ENCODE measurements at regions not wholly inside any gene's neighbourhood (a gene's known extent, or its start where the extent isn't known, plus 50 kb on each side); places are given as distances from the start of the nearest gene placed in this dataset.
"Not testable (repeated sequence)": the region's sequence is repeated elsewhere in the genome, so short reads cannot be mapped to it uniquely, and the experiment has no call there.

DNA sequence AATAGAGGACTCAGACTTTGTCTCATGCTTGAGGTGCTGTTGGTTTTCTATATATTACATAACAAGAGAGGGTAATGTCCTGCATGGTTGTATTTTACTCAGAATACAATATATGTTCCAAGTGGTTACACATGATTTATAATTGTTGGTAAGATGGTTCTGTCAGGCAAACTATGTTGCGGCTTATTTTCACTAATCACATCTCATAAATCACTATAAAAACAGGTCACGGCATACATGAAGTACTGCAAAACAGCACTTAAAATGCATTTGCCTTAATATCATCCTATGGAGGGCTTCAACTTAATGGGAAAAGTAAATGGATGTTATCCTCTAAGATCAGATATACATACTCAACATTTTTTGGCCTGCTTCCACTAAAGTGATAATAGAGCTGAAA is 246.0 kb upstream of the ARSJ start:
- no peak for TF ChIP-seq ZNF274 (IDR thresholded peaks at IDR 0.05; ENCODE audit: low read depth, low read length)
- H3K4me3 ChIP-seq (ENCODE audit: low read length): no peak overlapping the region

DNA sequence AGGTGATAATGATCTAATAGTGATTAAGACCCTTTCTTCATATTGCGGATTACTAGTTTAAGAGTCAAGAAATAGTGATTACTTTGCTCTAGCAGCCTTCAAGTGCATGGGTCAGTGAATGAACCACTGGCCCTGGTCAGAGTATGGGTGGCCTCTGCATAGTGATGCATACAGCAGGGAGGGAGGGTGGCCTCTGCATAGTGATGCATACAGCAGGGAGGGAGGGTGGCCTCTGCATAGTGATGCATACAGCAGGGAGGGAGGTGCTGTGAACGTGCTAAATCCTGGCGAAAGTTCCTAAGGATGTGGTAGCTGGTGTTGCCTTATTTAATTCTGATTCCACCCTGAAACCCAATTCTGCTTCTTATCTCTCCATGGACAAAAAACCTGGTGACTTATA is 246.7 kb upstream of the ARSJ start:
- H3K4me3 ChIP-seq (ENCODE audit: low read length): no peak overlapping the region
- TF ChIP-seq ZNF274 (IDR thresholded peaks at IDR 0.05; ENCODE audit: low read depth, low read length): no peak

DNA sequence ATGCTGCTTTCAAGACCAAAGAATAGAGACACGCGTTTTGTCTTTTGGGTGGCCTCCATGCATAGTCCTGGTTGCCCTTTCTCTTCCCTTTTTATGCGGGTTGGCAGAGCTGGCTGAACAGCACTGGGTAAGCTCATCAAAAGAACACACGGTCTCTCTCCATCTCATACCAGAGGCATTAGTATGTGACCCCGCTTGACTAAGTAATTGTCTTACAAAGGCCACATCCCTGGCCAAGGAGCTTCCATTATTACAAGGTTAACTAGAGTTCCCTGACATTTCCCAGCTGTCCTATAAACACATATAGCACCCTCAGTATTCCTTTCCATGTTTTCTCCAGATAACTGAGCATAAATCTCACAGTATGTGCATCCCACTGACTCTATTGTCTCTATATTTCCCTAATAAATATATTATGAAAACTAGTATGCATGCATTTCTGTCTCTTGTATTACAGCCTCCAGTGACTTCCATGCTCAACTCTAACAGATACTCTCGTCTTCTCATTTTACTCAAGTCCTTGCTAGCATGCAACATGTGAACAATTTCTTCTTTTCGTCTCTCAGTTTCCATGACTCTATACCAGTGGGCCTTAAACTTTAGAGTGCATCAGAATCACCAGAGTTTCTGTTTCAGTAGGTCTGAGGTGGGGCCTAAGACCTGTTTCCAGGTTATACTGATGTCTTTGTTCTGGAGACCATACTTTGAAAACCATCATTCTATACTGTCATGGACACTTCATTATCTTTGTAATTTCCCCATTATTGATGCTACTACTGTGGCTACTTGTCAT is 247.7 kb upstream of the ARSJ start:
- TF ChIP-seq ZNF274 (IDR thresholded peaks at IDR 0.05; ENCODE audit: low read depth, low read length): no peak
- H3K4me3 ChIP-seq (ENCODE audit: low read length): no peak overlapping the region

DNA sequence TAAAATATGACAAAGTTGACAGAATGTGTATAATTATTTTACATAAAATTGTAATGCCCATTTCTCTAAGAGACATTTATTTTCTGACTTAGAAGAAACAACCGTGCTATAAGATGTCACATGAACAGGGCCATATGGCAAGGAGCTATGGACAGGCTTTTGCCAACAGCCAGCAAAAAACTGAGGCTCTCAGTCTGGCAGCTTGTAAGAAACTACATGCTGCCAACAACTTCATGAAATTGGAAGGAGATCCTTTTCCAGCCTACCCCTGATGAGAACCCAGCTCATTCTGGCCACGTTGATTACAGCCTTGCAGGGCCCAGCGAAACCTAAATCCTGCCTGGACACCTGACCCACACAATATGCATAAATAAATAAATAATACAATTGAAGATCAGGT is 250.3 kb upstream of the ARSJ start:
- no peak for TF ChIP-seq ZNF274 (IDR thresholded peaks at IDR 0.05; ENCODE audit: low read depth, low read length)

DNA sequence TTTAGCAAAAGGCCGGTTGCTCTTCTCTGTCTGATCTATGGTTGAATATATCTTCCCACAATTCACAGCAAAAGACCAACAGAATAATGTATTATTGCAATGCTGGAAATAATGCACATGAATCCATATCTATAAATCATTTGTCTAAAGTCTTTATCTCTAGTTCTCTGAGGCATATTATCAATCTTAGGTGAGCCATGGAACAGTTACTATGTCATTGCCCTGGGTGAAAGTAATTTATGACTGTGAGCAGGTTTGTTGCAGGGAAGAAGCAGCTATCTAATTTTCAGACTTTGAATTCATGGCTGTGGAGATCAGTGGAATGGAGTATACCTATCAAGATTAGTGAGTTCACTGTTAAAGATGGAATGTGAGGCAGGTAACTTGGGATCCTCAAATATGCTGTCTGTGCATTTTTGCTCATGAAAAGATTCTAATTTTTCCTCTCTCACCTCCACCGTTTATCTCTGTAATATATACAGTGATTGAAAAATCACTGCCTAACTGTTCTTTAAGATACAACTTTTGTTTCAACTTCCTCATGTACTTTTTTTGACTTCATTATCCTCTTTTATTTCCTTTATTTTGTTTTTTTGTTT is 256.8 kb upstream of the ARSJ start:
- TF ChIP-seq ZNF274 (IDR thresholded peaks at IDR 0.05; ENCODE audit: low read depth, low read length): no peak

More for the DNA sequence above, 250.3 kb upstream of the ARSJ start:
- H3K4me3 ChIP-seq (ENCODE audit: low read length): no peak overlapping the region

DNA sequence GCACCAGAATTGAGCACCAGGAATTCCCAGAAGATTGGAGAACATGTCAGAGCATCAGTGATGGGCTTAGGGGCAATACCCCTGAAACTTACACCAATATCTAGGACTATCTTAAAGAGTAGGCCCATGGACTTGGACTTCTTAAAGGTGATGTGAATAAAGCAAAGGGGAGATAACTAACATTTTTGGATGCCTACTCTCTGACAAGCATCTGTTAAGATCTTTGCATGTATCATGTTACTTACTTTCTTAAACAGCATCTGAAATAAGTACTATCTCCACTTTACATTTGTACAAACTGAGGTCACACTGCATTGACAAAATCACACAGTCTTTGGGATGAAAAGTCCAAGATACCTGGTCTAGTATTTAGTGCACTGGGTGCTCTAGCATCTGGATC is 258.6 kb upstream of the ARSJ start:
- no peak overlapping the region for H3K4me3 ChIP-seq (ENCODE audit: low read length)
- no peak for TF ChIP-seq ZNF274 (IDR thresholded peaks at IDR 0.05; ENCODE audit: low read depth, low read length)

More for the DNA sequence above, 256.8 kb upstream of the ARSJ start:
- H3K4me3 ChIP-seq (ENCODE audit: low read length): no peak overlapping the region

DNA sequence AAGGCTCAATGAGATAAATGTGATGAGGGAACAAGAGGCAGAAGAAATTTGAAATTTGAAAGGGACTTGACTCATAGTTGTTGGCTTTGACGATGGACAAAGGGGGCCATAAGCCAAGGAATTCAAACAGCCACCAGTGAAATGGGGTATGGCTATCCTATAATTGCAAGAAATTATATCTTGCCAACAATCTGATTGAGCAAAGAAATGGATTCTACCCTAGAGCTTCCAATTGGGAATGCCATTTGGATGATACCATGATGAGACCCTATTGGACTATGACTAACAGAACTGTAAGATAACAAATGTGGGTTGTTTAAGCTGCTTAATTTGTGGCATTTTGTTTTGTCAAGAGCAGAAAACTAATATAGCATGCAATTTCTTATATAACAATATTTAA is 270.1 kb upstream of the ARSJ start:
- TF ChIP-seq ZNF274 (IDR thresholded peaks at IDR 0.05; ENCODE audit: low read depth, low read length): no peak
- no peak overlapping the region for H3K4me3 ChIP-seq (ENCODE audit: low read length)

DNA sequence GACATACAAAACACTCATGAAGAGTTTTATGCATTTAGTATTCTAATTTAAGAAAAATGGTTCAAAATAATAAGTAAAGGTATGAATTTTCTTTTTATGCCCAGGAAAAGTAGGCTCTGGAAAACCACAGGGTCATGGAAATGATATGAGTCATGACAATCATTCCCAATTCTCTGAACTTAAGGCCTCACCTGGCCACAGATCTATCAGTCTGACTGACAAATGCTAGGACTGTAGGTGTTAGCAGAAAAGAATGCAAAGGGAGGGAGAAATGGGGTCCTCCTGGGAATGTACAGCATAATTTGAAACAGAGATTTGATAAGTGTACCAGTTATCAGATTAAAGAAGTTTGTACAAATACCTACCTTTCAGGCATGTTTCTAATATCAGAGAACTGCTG is 270.5 kb upstream of the ARSJ start:
- no peak for TF ChIP-seq ZNF274 (IDR thresholded peaks at IDR 0.05; ENCODE audit: low read depth, low read length)
- no peak overlapping the region for H3K4me3 ChIP-seq (ENCODE audit: low read length)

DNA sequence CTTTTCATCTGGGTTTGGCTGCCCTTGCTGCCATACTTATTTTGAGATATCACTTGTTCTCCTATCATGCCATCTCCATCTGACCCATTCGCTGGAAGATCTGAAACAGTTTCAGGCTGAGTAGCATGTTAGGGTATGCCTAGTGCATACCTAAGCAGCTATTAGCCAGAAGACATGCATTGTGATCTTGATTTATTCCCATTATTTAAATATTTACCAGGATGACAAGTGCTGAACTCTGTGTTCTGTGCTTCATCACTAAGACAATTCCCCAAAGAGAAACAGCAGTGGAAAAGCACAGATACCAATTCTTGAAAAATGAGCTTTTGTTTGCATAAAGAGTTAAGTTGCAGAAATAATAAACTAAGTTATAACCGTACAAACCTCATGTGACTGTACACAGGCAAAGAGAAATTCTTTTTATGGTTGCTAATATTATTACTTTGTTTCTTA is 271.0 kb upstream of the ARSJ start:
- H3K4me3 ChIP-seq (ENCODE audit: low read length): no peak overlapping the region
- TF ChIP-seq ZNF274 (IDR thresholded peaks at IDR 0.05; ENCODE audit: low read depth, low read length): no peak

DNA sequence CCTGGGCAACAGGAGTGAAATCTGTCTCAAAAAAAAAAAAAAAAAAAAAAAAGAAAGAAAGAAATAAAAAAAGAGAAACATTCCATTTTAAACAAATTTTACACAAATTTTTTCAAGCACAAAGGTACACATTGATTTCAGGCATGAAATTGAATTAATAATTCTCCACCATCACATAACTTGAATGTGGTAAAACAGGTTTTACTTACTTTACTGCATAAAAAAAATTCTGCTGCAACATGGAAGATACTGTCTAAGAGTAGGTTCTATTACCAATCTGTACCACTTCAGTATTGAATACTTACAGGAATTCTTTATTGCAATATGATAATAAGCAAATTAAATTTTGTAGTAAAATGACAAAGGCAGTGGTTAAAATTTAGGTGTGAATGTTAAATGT is 271.6 kb upstream of the ARSJ start:
- TF ChIP-seq ZNF274 (IDR thresholded peaks at IDR 0.05; ENCODE audit: low read depth, low read length): no peak
- H3K4me3 ChIP-seq (ENCODE audit: low read length): no peak overlapping the region

DNA sequence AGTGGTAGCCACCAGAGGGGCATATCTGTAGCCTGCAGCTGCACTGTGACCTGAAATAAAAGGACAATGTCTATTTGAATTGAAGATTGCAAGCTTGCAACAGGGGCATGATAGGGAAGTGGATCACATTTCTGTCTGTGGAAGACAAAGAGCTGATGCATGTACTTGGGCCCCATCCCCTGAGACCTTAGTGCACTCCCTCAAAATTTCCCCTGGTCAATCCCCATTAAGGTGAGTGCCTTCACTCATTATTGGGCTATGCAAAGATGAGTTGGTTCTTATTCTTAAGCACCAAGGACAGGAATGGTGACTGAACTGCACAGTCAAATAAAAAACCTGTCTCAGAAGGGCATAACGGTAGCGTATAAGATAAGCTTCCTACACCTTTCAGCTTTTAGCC is 273.1 kb upstream of the ARSJ start:
- no peak overlapping the region for H3K4me3 ChIP-seq (ENCODE audit: low read length)
- TF ChIP-seq ZNF274 (IDR thresholded peaks at IDR 0.05; ENCODE audit: low read depth, low read length): no peak

DNA sequence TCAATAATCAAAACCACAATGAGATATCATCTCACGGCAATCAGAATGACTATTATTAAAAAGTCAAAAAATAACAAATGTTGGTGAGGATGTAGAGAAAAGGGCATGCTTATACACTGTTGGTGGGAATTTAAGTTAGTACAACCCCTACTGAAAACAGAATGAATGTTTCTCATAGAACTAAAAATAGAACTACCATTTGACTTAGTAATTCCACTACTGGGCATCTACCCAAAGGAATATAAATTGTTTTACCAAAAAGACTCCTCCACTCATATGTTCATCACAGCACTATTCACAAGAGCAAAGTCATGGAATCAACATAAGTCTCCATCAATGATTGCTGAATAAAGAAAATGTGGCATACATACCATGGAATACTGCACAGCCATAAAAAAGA is 278.1 kb upstream of the ARSJ start:
- no peak for TF ChIP-seq ZNF274 (IDR thresholded peaks at IDR 0.05; ENCODE audit: low read depth, low read length)
- no peak overlapping the region for H3K4me3 ChIP-seq (ENCODE audit: low read length)

DNA sequence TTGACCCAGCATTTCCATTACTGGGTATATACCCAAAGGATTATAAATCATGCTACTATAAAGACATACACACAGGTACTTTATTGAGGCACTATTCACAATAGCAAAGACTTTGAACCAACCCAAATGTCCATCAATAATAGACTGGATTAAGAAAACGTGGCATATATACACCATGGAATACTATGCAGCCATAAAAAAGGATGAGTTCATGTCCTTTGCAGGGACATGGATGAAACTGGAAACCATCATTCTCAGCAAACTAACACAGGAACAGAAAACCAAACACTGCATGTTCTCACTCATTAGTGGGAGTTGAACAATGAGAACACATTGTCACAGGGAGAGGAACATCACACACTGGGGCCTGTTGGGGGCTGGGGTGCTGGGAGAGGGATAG is 283.0 kb upstream of the ARSJ start:
- not testable (repeated sequence) for H3K4me3 ChIP-seq (ENCODE audit: low read length)

DNA sequence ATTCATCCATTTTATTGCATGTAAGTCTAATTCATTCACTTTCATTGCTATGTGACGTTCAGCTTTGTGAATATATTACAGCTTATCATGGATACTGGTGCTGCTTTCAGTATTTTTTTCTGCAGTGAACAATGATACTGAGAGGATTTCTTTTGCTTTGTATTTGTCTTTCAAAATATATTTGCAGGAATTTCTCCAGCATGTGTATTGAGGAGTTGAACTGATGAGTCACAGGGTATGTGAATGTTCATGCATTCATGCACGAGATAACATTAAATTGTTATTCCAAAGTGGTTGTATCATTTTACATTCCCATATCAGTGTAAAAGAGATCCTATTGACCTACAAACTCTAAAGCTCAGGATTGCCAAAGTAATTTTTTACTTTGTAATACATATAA is 283.8 kb upstream of the ARSJ start:
- H3K4me3 ChIP-seq (ENCODE audit: low read length): no peak overlapping the region
- TF ChIP-seq ZNF274 (IDR thresholded peaks at IDR 0.05; ENCODE audit: low read depth, low read length): no peak

DNA sequence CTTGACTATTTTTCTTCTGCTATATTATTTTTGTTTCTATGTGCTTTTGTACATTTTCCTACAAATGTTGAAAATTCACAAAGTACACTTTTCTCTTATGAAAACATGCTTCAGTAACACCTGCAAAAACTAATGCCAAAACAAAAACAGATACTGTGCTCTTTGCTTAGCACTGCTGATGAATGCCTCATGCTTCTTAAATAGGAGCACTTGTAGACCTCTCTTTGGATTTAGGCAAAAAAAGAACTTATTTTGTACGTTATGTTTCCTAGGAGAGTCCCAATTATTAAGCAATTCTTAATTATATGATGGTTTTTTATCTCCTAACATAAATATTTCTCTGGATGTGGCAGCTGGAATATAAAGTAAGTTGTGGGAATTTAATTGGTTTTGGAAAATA is 285.0 kb upstream of the ARSJ start:
- no peak for TF ChIP-seq ZNF274 (IDR thresholded peaks at IDR 0.05; ENCODE audit: low read depth, low read length)
- no peak overlapping the region for H3K4me3 ChIP-seq (ENCODE audit: low read length)

DNA sequence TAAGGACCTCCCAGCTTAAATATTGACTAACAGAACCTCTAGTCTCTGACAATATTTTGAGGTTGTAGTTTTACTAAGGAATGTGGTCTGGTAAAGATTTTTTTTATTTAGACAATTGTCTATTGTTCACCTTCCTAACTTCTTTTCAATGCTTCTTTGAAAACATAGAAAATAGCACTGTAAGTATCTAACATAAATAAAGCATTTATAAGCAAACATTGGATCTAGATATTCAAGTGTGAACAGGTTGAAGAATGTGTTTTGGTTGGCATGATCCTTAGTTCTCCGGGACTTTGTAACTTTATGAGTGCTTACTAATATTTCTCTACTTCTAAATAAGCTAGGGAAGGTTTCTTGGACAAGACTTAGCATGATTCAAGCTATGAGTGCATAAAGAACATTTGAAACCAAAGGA is 285.4 kb upstream of the ARSJ start:
- H3K4me3 ChIP-seq (ENCODE audit: low read length): no peak overlapping the region
- TF ChIP-seq ZNF274 (IDR thresholded peaks at IDR 0.05; ENCODE audit: low read depth, low read length): no peak
